ENCODE measurements at regions not wholly inside any gene's neighbourhood (a gene's known extent, or its start where the extent isn't known, plus 50 kb on each side); places are given as distances from the start of the nearest gene placed in this dataset.

DNA sequence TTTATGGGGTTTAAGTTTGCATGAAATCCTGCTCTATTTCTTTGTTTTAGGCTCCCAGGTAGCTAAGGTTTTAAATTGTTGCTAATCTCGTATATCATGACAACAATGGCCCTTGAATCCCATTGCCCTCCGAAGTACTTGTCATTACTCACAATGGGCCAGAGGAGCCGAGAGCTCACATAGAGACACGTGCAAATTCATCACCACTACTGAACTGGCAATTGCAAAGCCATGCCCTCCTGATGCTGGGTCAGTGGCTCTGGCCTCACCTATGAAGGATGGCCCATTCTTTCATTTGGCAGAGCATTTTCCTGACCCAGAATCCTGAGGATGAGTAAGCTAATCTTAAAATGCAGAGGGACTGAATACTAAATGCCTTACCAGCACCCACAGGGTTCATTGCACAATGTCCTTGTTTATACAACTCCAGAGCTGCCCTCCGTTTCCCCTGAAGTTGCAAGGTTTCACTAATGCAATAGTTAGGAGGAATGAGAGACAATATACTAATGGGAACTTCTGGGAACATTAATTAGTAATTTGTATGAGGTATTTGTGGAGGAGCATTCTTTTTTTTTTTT is 71.6 kb upstream of the GAREM1 start:
- H3K79me2 ChIP-seq (ENCODE audit: insufficient read depth, low read length) = no peaks in the 10 kb centered on the region
- H3K36me3 ChIP-seq (ENCODE audit: control insufficient read depth in 1 of 2, insufficient read depth in 2 of 2, low read length in 2 of 2) = no peaks in the 10 kb centered on the region
- H2AFZ ChIP-seq (ENCODE audit: low read depth, low read length, poor library complexity, severe bottlenecking) = no peak overlapping the region
- ChIA-PET POLR2A (no interaction called here), CTCF (no interaction called here), RAD21 (ENCODE audit: low non-redundant PET in 1 of 2, low total read pairs in 2 of 2, uncharacterized antibody in 2 of 2, unreplicated experiment in 2 of 2) (no interaction called here)
- no peak overlapping the region for H3K4me2 ChIP-seq (ENCODE audit: low read length)
- no peaks in the 10 kb centered on the region for H3K27me3 ChIP-seq (ENCODE audit: insufficient read depth, low read length)
- H3K27ac ChIP-seq (ENCODE audit: low read depth, low read length) = no peak overlapping the region
- H3K9me3 ChIP-seq (ENCODE audit: control insufficient read depth in 1 of 2, insufficient read depth in 1 of 2, low read depth in 1 of 2, low read length in 2 of 2) = no peaks in the 10 kb centered on the region
- DNase-seq (ENCODE audit: low read depth, low spot score) (no peak), ATAC-seq (no peak)
- TF ChIP-seq ZFX (IDR thresholded peaks at IDR 0.05) (no peak), SP1 (IDR thresholded peaks at IDR 0.05; ENCODE audit: low read depth) (no peak), ZNF274 (IDR thresholded peaks at IDR 0.05; ENCODE audit: low read depth, low read length) (no peak), SRF (IDR thresholded peaks at IDR 0.05; ENCODE audit: low read depth) (no peak), EGR1 (IDR thresholded peaks at IDR 0.05; ENCODE audit: low read depth) (no peak), YY1 (IDR thresholded peaks at IDR 0.05; ENCODE audit: extremely low read depth, insufficient replicate concordance, low read depth, low read length) (no peak), RAD21 (IDR thresholded peaks at IDR 0.05; ENCODE audit: low read depth) (no peak), JUND (IDR thresholded peaks at IDR 0.05) (no peak), POLR2AphosphoS5 (IDR thresholded peaks at IDR 0.05; ENCODE audit: low read depth, low read length) (no peak), POLR2A (IDR thresholded peaks at IDR 0.05; ENCODE audit: borderline replicate concordance, extremely low read depth, insufficient read depth, insufficient read length) (no peak), EZH2 (IDR thresholded peaks at IDR 0.05) (no peak), CEBPB (IDR thresholded peaks at IDR 0.05; ENCODE audit: low read depth) (no peak), EZH2phosphoT487 (IDR thresholded peaks at IDR 0.05; ENCODE audit: borderline replicate concordance) (no peak), SIN3A (IDR thresholded peaks at IDR 0.05; ENCODE audit: low read depth) (no peak), CBX3 (IDR thresholded peaks at IDR 0.05; ENCODE audit: low read depth) (no peak)
- TF ChIP-seq, protein P1, sequence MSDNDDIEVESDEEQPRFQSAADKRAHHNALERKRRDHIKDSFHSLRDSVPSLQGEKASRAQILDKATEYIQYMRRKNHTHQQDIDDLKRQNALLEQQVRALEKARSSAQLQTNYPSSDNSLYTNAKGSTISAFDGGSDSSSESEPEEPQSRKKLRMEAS (IDR thresholded peaks at IDR 0.05) = no peak
- TF ChIP-seq, protein P2, sequence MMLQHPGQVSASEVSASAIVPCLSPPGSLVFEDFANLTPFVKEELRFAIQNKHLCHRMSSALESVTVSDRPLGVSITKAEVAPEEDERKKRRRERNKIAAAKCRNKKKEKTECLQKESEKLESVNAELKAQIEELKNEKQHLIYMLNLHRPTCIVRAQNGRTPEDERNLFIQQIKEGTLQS (IDR thresholded peaks at IDR 0.05) = no peak
- TF ChIP-seq, protein P3, sequence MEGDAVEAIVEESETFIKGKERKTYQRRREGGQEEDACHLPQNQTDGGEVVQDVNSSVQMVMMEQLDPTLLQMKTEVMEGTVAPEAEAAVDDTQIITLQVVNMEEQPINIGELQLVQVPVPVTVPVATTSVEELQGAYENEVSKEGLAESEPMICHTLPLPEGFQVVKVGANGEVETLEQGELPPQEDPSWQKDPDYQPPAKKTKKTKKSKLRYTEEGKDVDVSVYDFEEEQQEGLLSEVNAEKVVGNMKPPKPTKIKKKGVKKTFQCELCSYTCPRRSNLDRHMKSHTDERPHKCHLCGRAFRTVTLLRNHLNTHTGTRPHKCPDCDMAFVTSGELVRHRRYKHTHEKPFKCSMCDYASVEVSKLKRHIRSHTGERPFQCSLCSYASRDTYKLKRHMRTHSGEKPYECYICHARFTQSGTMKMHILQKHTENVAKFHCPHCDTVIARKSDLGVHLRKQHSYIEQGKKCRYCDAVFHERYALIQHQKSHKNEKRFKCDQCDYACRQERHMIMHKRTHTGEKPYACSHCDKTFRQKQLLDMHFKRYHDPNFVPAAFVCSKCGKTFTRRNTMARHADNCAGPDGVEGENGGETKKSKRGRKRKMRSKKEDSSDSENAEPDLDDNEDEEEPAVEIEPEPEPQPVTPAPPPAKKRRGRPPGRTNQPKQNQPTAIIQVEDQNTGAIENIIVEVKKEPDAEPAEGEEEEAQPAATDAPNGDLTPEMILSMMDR (IDR thresholded peaks at IDR 0.05 in 2 of 3, conservative IDR thresholded peaks at IDR 0.05 in 1 of 3; ENCODE audit: borderline replicate concordance in 1 of 3, insufficient read depth in 1 of 3, low read depth in 2 of 3, low read length in 2 of 3) = no peak
- TF ChIP-seq, protein P4, sequence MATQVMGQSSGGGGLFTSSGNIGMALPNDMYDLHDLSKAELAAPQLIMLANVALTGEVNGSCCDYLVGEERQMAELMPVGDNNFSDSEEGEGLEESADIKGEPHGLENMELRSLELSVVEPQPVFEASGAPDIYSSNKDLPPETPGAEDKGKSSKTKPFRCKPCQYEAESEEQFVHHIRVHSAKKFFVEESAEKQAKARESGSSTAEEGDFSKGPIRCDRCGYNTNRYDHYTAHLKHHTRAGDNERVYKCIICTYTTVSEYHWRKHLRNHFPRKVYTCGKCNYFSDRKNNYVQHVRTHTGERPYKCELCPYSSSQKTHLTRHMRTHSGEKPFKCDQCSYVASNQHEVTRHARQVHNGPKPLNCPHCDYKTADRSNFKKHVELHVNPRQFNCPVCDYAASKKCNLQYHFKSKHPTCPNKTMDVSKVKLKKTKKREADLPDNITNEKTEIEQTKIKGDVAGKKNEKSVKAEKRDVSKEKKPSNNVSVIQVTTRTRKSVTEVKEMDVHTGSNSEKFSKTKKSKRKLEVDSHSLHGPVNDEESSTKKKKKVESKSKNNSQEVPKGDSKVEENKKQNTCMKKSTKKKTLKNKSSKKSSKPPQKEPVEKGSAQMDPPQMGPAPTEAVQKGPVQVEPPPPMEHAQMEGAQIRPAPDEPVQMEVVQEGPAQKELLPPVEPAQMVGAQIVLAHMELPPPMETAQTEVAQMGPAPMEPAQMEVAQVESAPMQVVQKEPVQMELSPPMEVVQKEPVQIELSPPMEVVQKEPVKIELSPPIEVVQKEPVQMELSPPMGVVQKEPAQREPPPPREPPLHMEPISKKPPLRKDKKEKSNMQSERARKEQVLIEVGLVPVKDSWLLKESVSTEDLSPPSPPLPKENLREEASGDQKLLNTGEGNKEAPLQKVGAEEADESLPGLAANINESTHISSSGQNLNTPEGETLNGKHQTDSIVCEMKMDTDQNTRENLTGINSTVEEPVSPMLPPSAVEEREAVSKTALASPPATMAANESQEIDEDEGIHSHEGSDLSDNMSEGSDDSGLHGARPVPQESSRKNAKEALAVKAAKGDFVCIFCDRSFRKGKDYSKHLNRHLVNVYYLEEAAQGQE (IDR thresholded peaks at IDR 0.05; ENCODE audit: low read depth) = no peak
- TF ChIP-seq, protein P5, sequence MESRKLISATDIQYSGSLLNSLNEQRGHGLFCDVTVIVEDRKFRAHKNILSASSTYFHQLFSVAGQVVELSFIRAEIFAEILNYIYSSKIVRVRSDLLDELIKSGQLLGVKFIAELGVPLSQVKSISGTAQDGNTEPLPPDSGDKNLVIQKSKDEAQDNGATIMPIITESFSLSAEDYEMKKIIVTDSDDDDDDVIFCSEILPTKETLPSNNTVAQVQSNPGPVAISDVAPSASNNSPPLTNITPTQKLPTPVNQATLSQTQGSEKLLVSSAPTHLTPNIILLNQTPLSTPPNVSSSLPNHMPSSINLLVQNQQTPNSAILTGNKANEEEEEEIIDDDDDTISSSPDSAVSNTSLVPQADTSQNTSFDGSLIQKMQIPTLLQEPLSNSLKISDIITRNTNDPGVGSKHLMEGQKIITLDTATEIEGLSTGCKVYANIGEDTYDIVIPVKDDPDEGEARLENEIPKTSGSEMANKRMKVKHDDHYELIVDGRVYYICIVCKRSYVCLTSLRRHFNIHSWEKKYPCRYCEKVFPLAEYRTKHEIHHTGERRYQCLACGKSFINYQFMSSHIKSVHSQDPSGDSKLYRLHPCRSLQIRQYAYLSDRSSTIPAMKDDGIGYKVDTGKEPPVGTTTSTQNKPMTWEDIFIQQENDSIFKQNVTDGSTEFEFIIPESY (IDR thresholded peaks at IDR 0.05; ENCODE audit: extremely low read depth, insufficient replicate concordance, low read length) = no peak
- intact Hi-C loops (cut with micrococcal nuclease) = no loop called here
- H3K9ac ChIP-seq (ENCODE audit: low read length) = no peak overlapping the region
- BruUV-seq (replicated peaks) = no TSS peak
- no peaks in the 10 kb centered on the region for H3K9me2 ChIP-seq (ENCODE audit: insufficient read depth)
- H4K20me1 ChIP-seq (ENCODE audit: insufficient read depth) = no peaks in the 10 kb centered on the region
- H3K4me3 ChIP-seq (replicated peaks in 1 of 2; ENCODE audit: low read depth in 1 of 2, low read length in 2 of 2) = no peak overlapping the region
- no peaks in the 10 kb centered on the region for H3K4me1 ChIP-seq (ENCODE audit: control insufficient read depth in 1 of 2, insufficient read depth in 2 of 2, low read length in 2 of 2)
